GM19239 (cell line): ENCODE measurements at regions not wholly inside any gene's neighbourhood (a gene's known extent, or its start where the extent isn't known, plus 50 kb on each side); places are given as distances from the start of the nearest gene placed in this dataset.
"Not testable (repeated sequence)": the region's sequence is repeated elsewhere in the genome, so short reads cannot be mapped to it uniquely, and the experiment has no call there.

Experiments used
- DNase-seq: peaks from one replicate; pipeline ENCODE4 v3.0.0; 2011; ENCODE audit warnings: low spot score; ENCODE audit not compliant: insufficient read length
- FAIRE-seq: peaks from 2 replicates; lab custom pipeline; 2011; peaks lifted over from hg19 to GRCh38; lab: Jason Lieb, UNC

GRCh38 chr4:77433418-77433733, 172.2 kb upstream of the CXCL13 start:
- FAIRE-seq (peak; percentile 81), DNase-seq (peak; percentile 44)

- no peak for FAIRE-seq
Measured at GRCh38 chr4:77434299-77435092, 171.1 kb upstream of the CXCL13 start.

GRCh38 chr4:77437079-77437478, 168.5 kb upstream of the CXCL13 start:
- FAIRE-seq, result no peak

More at GRCh38 chr4:77434299-77435092, 171.1 kb upstream of the CXCL13 start:
- no peak for DNase-seq

GRCh38 chr4:77438549-77438948, 167.1 kb upstream of the CXCL13 start:
- FAIRE-seq (no peak), DNase-seq (no peak)

More at GRCh38 chr4:77437079-77437478, 168.5 kb upstream of the CXCL13 start:
- DNase-seq, result no peak

- FAIRE-seq (no peak), DNase-seq (no peak)
Measured at GRCh38 chr4:77443941-77444340, 161.7 kb upstream of the CXCL13 start.

GRCh38 chr4:77445823-77446222, 159.8 kb upstream of the CXCL13 start:
- DNase-seq, result no peak
- FAIRE-seq, result no peak

- no peak for FAIRE-seq
Measured at GRCh38 chr4:77446601-77447000, 159.0 kb upstream of the CXCL13 start.

GRCh38 chr4:77449171-77449570, 156.4 kb upstream of the CXCL13 start:
- no peak for DNase-seq
- no peak for FAIRE-seq

More at GRCh38 chr4:77446601-77447000, 159.0 kb upstream of the CXCL13 start:
- no peak for DNase-seq

GRCh38 chr4:77450006-77450405, 155.6 kb upstream of the CXCL13 start:
- FAIRE-seq (no peak), DNase-seq (no peak)

GRCh38 chr4:77451530-77451929, 154.1 kb upstream of the CXCL13 start:
- no peak for DNase-seq
- no peak for FAIRE-seq

GRCh38 chr4:77452117-77452516, 153.5 kb upstream of the CXCL13 start:
- FAIRE-seq, result not testable (repeated sequence)

GRCh38 chr4:77453911-77454310, 151.7 kb upstream of the CXCL13 start:
- no peak for FAIRE-seq
- no peak for DNase-seq

More at GRCh38 chr4:77452117-77452516, 153.5 kb upstream of the CXCL13 start:
- DNase-seq, result not testable (repeated sequence)

GRCh38 chr4:77454858-77455257, 150.8 kb upstream of the CXCL13 start:
- DNase-seq, result no peak
- FAIRE-seq, result no peak

- DNase-seq, FAIRE-seq: not testable (repeated sequence)
Measured at GRCh38 chr4:77464100-77464499, 141.5 kb upstream of the CXCL13 start.

- FAIRE-seq, result no peak
- DNase-seq, result no peak
Measured at GRCh38 chr4:77465271-77465670, 140.3 kb upstream of the CXCL13 start.

GRCh38 chr4:77466430-77466829, 139.2 kb upstream of the CXCL13 start:
- FAIRE-seq, result no peak
- DNase-seq, result no peak

GRCh38 chr4:77471821-77472495, 133.7 kb upstream of the CXCL13 start:
- DNase-seq (no peak), FAIRE-seq (no peak)

- FAIRE-seq (peak; percentile 18), DNase-seq (peak; percentile 13)
Measured at GRCh38 chr4:77473509-77473908, 132.1 kb upstream of the CXCL13 start.

GRCh38 chr4:77481856-77482255, 123.8 kb upstream of the CXCL13 start:
- DNase-seq (no peak), FAIRE-seq (no peak)

GRCh38 chr4:77488882-77489281, 116.7 kb upstream of the CXCL13 start:
- FAIRE-seq (no peak), DNase-seq (no peak)

GRCh38 chr4:77493120-77493752, 112.4 kb upstream of the CXCL13 start:
- no peak for FAIRE-seq

More at GRCh38 chr4:77493120-77493752, 112.4 kb upstream of the CXCL13 start:
- no peak for DNase-seq
